Keratinocyte (primary cell): ENCODE measurements at regions not wholly inside any gene's neighbourhood (a gene's known extent, or its start where the extent isn't known, plus 50 kb on each side); places are given as distances from the start of the nearest gene placed in this dataset.

ENCODE experiments used
- DNase-seq: peaks from one replicate; pipeline ENCODE4 v3.0.0-alpha.2; 2011; ENCODE audit warnings: low read depth, missing footprints, low spot score
- FAIRE-seq: peaks from 2 replicates; lab custom pipeline; 2011; peaks lifted over from hg19 to GRCh38; lab: Jason Lieb, UNC
- H2AFZ ChIP-seq: 2 replicates; pipeline ENCODE4 v1.6.0; 2012; ENCODE audit warnings: low read length, control low read depth, inconsistent platforms; ENCODE audit not compliant: control insufficient read depth
- H3K27ac ChIP-seq: 2 replicates; pipeline ENCODE4 v1.5.1; 2011; ENCODE audit warnings: low read length; ENCODE audit not compliant: control insufficient read depth, insufficient read depth
- H3K27me3 ChIP-seq: 3 replicates; pipeline ENCODE4 v1.6.0; 2011; ENCODE audit warnings: low read length; ENCODE audit not compliant: control insufficient read depth, insufficient read depth; ENCODE audit errors: extremely low read depth
- H3K36me3 ChIP-seq, 2 experiments: 2 replicates in 1 of 2; 3 replicates in 1 of 2; pipeline ENCODE4 v1.5.1; 2011; ENCODE audit warnings: low read length in 2 of 2, mild to moderate bottlenecking in 1 of 2; ENCODE audit not compliant: control insufficient read depth in 2 of 2, insufficient read depth in 2 of 2; ENCODE audit errors: extremely low read depth in 1 of 2
- H3K4me1 ChIP-seq: 3 replicates; pipeline ENCODE4 v1.5.1; 2011; ENCODE audit warnings: low read length; ENCODE audit not compliant: control insufficient read depth, insufficient read depth; ENCODE audit errors: extremely low read depth
- H3K4me2 ChIP-seq: 3 replicates; pipeline ENCODE4 v1.6.0; 2011; ENCODE audit warnings: low read depth, low read length; ENCODE audit not compliant: control insufficient read depth, insufficient read depth; ENCODE audit errors: extremely low read depth
- H3K4me3 ChIP-seq, 3 experiments: fragments of 200-600 bp in 1 of 3; sonication (generic) in 1 of 3; 2 replicates in 2 of 3; 3 replicates in 1 of 3; pipeline ENCODE4 v1.5.1; 2011 to 2016; ENCODE audit warnings: low read length in 3 of 3, mild to moderate bottlenecking in 3 of 3, control low read depth in 2 of 3, inconsistent platforms in 1 of 3, low read depth in 1 of 3, mixed read lengths in 1 of 3, mixed run types in 1 of 3, moderate library complexity in 1 of 3; ENCODE audit not compliant: control insufficient read depth in 2 of 3, insufficient read depth in 2 of 3; ENCODE audit errors: extremely low read depth in 1 of 3
- H3K79me2 ChIP-seq: 2 replicates; pipeline ENCODE4 v1.6.0; 2012; ENCODE audit warnings: low read length; ENCODE audit not compliant: control insufficient read depth, insufficient read depth
- H3K9ac ChIP-seq: 3 replicates; pipeline ENCODE4 v1.6.0; 2011; ENCODE audit warnings: low read length; ENCODE audit not compliant: control insufficient read depth, insufficient read depth; ENCODE audit errors: extremely low read depth
- H3K9me1 ChIP-seq: 3 replicates; pipeline ENCODE4 v1.6.0; 2011; ENCODE audit warnings: low read length; ENCODE audit not compliant: control insufficient read depth, insufficient read depth; ENCODE audit errors: extremely low read depth
- H3K9me3 ChIP-seq: 2 replicates; pipeline ENCODE4 v1.5.1; 2012; ENCODE audit warnings: low read depth, low read length; ENCODE audit not compliant: control insufficient read depth
- H4K20me1 ChIP-seq: 3 replicates; pipeline ENCODE4 v1.6.0; 2011; ENCODE audit warnings: low read length; ENCODE audit not compliant: control insufficient read depth, insufficient read depth; ENCODE audit errors: extremely low read depth
- EZH2 ChIP-seq: IDR thresholded peaks from one replicate; pipeline ENCODE4 v1.6.1; 2012; ENCODE audit warnings: inconsistent platforms, mild to moderate bottlenecking, low read length, moderate library complexity
- dilution Hi-C: fragments of 300-500 bp; cut with MboI; formaldehyde crosslinking; loops from one replicate; pipeline ENCODE4 v1.7.0; 2020; ENCODE audit warnings: low sequenced_read_pairs; ENCODE audit not compliant: extremely low pct_ligation_motif_present
- TF ChIP-seq, protein P1 (sequence below), 3 experiments: IDR thresholded peaks in 1 of 3; conservative IDR thresholded peaks in 1 of 3; optimal IDR thresholded peaks in 1 of 3; 2 replicates in 2 of 3; 3 replicates in 1 of 3; pipeline versions ENCODE3 to v1.5.1; 2011; ENCODE audit warnings: low read length in 3 of 3, mild to moderate bottlenecking in 3 of 3, moderate library complexity in 2 of 3, control low read depth in 1 of 3, inconsistent platforms in 1 of 3; ENCODE audit not compliant: insufficient read depth in 2 of 3; ENCODE audit errors: extremely low read depth in 1 of 3

DNA sequence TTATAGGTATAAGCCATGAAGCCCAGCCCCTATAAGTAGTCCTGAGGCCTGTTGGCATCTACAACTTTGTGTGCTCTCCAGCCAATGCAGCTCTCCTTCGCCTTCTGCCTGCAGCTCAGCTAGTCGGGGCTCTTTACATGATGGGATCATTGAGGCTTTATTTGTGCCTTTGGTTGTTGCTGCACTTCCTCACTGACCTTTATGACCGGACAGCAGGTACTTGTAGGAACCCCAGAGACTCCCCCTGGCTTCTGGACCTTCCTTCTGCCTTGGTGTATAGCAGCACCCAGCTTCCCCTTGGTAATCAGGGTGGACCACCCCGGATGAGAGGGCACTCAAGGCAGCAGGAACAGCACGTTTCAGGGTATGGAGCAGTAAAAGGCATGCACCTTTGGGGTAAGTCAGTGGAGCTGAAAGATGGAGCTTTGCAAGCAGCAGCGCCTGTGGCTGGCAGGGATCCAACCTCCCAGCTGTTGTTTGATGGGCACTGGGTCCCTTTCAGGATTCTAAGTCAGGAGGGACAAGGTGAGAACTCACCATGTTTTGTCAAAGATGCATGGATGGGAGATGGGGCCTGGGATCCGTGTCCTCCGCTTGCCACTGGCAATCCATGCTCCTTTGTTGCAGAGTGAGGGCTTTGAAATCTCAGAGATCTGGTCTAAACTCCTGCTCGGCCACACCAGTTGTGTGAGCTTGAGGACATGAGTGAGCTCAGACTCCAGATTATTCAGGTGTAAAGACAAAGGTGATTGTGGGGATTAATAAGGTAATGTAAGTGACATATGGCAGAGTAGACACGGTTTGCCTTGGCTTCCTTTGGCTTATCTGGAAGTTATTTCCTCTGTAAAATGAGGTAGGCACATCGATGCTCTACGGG lies 65.1 kb upstream of the KLF13 start:
- H3K36me3 ChIP-seq: no peaks in the 10 kb centered on the region
- H3K4me2 ChIP-seq: no peak overlapping the region
- FAIRE-seq: no peak
- TF ChIP-seq EZH2: no peak
- H2AFZ ChIP-seq: no peak overlapping the region
- H3K27me3 ChIP-seq: no peaks in the 10 kb centered on the region
- H3K4me3 ChIP-seq: no peak overlapping the region
- dilution Hi-C loops: no loop called here
- H3K9ac ChIP-seq: no peak overlapping the region
- DNase-seq: no peak
- H4K20me1 ChIP-seq: no peaks in the 10 kb centered on the region
- no peaks in the 10 kb centered on the region for H3K9me1 ChIP-seq
- H3K79me2 ChIP-seq: no peaks in the 10 kb centered on the region
- peaks cover 11% of the 10 kb centered on the region for H3K4me1 ChIP-seq
- no peaks in the 10 kb centered on the region for H3K9me3 ChIP-seq
- H3K27ac ChIP-seq: no peak overlapping the region

DNA sequence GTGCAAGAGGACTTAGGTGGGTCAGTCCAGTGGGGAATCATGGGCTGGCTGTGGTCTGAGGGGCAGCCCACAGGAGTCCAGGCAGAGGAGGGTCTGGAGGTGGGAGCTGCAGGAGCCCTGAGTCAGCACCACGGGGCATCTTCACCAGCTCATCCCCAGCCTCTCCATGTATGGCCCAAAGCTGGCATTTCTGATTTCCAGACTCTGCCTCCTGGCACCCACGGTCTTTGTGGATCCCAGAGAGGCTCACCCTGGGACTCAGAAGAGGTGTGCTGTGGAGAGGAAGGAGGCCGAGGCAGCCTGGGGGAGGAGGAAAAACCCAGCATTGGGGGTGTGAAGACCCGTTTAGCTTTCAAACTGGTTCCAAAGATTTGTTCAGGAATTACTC lies 64.5 kb upstream of the KLF13 start:
- no peaks in the 10 kb centered on the region for H3K36me3 ChIP-seq
- no peak overlapping the region for H3K4me3 ChIP-seq
- H3K27ac ChIP-seq: no peak overlapping the region
- H3K9me1 ChIP-seq: no peaks in the 10 kb centered on the region
- H2AFZ ChIP-seq: no peak overlapping the region
- DNase-seq: no peak
- H4K20me1 ChIP-seq: no peaks in the 10 kb centered on the region
- TF ChIP-seq, protein P1, sequence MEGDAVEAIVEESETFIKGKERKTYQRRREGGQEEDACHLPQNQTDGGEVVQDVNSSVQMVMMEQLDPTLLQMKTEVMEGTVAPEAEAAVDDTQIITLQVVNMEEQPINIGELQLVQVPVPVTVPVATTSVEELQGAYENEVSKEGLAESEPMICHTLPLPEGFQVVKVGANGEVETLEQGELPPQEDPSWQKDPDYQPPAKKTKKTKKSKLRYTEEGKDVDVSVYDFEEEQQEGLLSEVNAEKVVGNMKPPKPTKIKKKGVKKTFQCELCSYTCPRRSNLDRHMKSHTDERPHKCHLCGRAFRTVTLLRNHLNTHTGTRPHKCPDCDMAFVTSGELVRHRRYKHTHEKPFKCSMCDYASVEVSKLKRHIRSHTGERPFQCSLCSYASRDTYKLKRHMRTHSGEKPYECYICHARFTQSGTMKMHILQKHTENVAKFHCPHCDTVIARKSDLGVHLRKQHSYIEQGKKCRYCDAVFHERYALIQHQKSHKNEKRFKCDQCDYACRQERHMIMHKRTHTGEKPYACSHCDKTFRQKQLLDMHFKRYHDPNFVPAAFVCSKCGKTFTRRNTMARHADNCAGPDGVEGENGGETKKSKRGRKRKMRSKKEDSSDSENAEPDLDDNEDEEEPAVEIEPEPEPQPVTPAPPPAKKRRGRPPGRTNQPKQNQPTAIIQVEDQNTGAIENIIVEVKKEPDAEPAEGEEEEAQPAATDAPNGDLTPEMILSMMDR (optimal IDR thresholded peaks at IDR 0.05 in 1 of 3, IDR thresholded peaks at IDR 0.05 in 1 of 3, conservative IDR thresholded peaks at IDR 0.05 in 1 of 3; ENCODE audit: extremely low read depth in 1 of 3, insufficient read depth in 2 of 3, low read length in 3 of 3): no peak
- TF ChIP-seq EZH2: no peak
- H3K9me3 ChIP-seq: no peaks in the 10 kb centered on the region
- H3K4me2 ChIP-seq: no peak overlapping the region
- FAIRE-seq: no peak
- dilution Hi-C loops: no loop called here
- no peaks in the 10 kb centered on the region for H3K79me2 ChIP-seq
- no peaks in the 10 kb centered on the region for H3K27me3 ChIP-seq
- H3K4me1 ChIP-seq: peaks cover 11% of the 10 kb centered on the region
- no peak overlapping the region for H3K9ac ChIP-seq
